ENCODE measurements at regions not wholly inside any gene's neighbourhood (a gene's known extent, or its start where the extent isn't known, plus 50 kb on each side); places are given as distances from the start of the nearest gene placed in this dataset.

GRCh38 chr14:88987516-88987915 lies 163.1 kb downstream of the TTC8 start (continued):
- TF ChIP-seq EZH2phosphoT487 (IDR thresholded peaks at IDR 0.05; ENCODE audit: unreplicated experiment) (no peak), CREB1 (CRISPR knock-in tag; IDR thresholded peaks at IDR 0.05; ENCODE audit: low read depth) (no peak)
- TF ChIP-seq, protein P1, sequence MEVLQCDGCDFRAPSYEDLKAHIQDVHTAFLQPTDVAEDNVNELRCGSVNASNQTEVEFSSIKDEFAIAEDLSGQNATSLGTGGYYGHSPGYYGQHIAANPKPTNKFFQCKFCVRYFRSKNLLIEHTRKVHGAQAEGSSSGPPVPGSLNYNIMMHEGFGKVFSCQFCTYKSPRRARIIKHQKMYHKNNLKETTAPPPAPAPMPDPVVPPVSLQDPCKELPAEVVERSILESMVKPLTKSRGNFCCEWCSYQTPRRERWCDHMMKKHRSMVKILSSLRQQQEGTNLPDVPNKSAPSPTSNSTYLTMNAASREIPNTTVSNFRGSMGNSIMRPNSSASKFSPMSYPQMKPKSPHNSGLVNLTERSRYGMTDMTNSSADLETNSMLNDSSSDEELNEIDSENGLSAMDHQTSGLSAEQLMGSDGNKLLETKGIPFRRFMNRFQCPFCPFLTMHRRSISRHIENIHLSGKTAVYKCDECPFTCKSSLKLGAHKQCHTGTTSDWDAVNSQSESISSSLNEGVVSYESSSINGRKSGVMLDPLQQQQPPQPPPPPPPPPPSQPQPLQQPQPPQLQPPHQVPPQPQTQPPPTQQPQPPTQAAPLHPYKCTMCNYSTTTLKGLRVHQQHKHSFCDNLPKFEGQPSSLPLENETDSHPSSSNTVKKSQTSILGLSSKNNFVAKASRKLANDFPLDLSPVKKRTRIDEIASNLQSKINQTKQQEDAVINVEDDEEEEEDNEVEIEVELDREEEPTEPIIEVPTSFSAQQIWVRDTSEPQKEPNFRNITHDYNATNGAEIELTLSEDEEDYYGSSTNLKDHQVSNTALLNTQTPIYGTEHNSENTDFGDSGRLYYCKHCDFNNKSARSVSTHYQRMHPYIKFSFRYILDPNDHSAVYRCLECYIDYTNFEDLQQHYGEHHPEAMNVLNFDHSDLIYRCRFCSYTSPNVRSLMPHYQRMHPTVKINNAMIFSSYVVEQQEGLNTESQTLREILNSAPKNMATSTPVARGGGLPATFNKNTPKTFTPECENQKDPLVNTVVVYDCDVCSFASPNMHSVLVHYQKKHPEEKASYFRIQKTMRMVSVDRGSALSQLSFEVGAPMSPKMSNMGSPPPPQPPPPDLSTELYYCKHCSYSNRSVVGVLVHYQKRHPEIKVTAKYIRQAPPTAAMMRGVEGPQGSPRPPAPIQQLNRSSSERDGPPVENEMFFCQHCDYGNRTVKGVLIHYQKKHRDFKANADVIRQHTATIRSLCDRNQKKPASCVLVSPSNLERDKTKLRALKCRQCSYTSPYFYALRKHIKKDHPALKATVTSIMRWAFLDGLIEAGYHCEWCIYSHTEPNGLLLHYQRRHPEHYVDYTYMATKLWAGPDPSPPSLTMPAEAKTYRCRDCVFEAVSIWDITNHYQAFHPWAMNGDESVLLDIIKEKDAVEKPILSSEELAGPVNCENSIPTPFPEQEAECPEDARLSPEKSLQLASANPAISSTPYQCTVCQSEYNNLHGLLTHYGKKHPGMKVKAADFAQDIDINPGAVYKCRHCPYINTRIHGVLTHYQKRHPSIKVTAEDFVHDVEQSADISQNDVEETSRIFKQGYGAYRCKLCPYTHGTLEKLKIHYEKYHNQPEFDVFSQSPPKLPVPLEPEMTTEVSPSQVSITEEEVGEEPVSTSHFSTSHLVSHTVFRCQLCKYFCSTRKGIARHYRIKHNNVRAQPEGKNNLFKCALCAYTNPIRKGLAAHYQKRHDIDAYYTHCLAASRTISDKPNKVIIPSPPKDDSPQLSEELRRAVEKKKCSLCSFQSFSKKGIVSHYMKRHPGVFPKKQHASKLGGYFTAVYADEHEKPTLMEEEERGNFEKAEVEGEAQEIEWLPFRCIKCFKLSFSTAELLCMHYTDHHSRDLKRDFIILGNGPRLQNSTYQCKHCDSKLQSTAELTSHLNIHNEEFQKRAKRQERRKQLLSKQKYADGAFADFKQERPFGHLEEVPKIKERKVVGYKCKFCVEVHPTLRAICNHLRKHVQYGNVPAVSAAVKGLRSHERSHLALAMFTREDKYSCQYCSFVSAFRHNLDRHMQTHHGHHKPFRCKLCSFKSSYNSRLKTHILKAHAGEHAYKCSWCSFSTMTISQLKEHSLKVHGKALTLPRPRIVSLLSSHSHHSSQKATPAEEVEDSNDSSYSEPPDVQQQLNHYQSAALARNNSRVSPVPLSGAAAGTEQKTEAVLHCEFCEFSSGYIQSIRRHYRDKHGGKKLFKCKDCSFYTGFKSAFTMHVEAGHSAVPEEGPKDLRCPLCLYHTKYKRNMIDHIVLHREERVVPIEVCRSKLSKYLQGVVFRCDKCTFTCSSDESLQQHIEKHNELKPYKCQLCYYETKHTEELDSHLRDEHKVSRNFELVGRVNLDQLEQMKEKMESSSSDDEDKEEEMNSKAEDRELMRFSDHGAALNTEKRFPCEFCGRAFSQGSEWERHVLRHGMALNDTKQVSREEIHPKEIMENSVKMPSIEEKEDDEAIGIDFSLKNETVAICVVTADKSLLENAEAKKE (CRISPR knock-in tag; IDR thresholded peaks at IDR 0.05) = no peak

GRCh38 chr14:88989911-88990310 lies 165.5 kb downstream of the TTC8 start:
- no peaks in the 10 kb centered on the region for H4K20me1 ChIP-seq (replicated peaks; ENCODE audit: insufficient read depth)
- no peak overlapping the region for H2AFZ ChIP-seq
- H3K4me2 ChIP-seq = no peak overlapping the region
- Mint-ChIP-seq H3K4me3 (no peak overlapping the region), H3K27ac (no peak overlapping the region), H3K4me1 (no peaks in the 10 kb centered on the region), H3K36me3 (ENCODE audit: low read depth) (no peaks in the 10 kb centered on the region), H3K9me3 (no peaks in the 10 kb centered on the region), H3K27me3 (ENCODE audit: insufficient read depth, low read depth, poor library complexity) (no peaks in the 10 kb centered on the region)
- H3F3A ChIP-seq (replicated peaks; ENCODE audit: low read depth) = no peaks in the 10 kb centered on the region
- peaks cover 8% of the 10 kb centered on the region; the same call in 1 of the 2 replicates for H3K9me2 ChIP-seq (ENCODE audit: insufficient read depth)
- no peaks in the 10 kb centered on the region for H3K79me2 ChIP-seq (replicated peaks; ENCODE audit: insufficient read depth)
- H3K36me3 ChIP-seq (ENCODE audit: insufficient read depth) = no peaks in the 10 kb centered on the region
- H3K27ac ChIP-seq (ENCODE audit: low read depth) = no peak overlapping the region
- no peaks in the 10 kb centered on the region for H3K27me3 ChIP-seq (ENCODE audit: insufficient read depth)
- no peak overlapping the region for H3K4me3 ChIP-seq
- DNase-seq (ENCODE audit: low spot score) (no peak), ATAC-seq (no peak)
- no peaks in the 10 kb centered on the region for H3K4me1 ChIP-seq (ENCODE audit: insufficient read depth)
- TF ChIP-seq REST (IDR thresholded peaks at IDR 0.05; ENCODE audit: unreplicated experiment) (no peak), POLR2AphosphoS5 (IDR thresholded peaks at IDR 0.05; ENCODE audit: low read depth) (no peak), JUNB (IDR thresholded peaks at IDR 0.05; ENCODE audit: unreplicated experiment) (no peak), STAT1 (IDR thresholded peaks at IDR 0.05; ENCODE audit: unreplicated experiment) (no peak), EZH2 (IDR thresholded peaks at IDR 0.05; ENCODE audit: low read depth, unreplicated experiment) (no peak), CREB1 (CRISPR knock-in tag; IDR thresholded peaks at IDR 0.05; ENCODE audit: low read depth) (no peak), ZNF331 (CRISPR knock-in tag; IDR thresholded peaks at IDR 0.05; ENCODE audit: low read depth) (no peak), NANOG (IDR thresholded peaks at IDR 0.05; ENCODE audit: borderline replicate concordance) (no peak)

Measured in GM23338 (cell line).